Endodermal cell (in vitro differentiated cells): ENCODE measurements at regions not wholly inside any gene's neighbourhood (a gene's known extent, or its start where the extent isn't known, plus 50 kb on each side); places are given as distances from the start of the nearest gene placed in this dataset.

Experiments
- DNase-seq: peaks from one replicate; pipeline ENCODE4 v3.0.0-alpha.2; 2017
- H3K27ac ChIP-seq: 2 replicates; pipeline ENCODE4 v1.5.1; 2013; ENCODE audit warnings: mild to moderate bottlenecking, low read depth, low read length, moderate library complexity
- H3K27me3 ChIP-seq: 2 replicates; pipeline ENCODE4 v1.6.1; 2013; ENCODE audit warnings: mild to moderate bottlenecking, low read length, moderate library complexity; ENCODE audit not compliant: insufficient read depth, control insufficient read depth, poor library complexity, severe bottlenecking
- H3K36me3 ChIP-seq: 2 replicates; pipeline ENCODE4 v1.7.0; 2013; ENCODE audit warnings: mild to moderate bottlenecking, low read length, moderate library complexity; ENCODE audit not compliant: control insufficient read depth, insufficient read depth
- H3K4me1 ChIP-seq: one replicate; pipeline ENCODE4 v1.7.0; 2013; ENCODE audit warnings: low read length; ENCODE audit not compliant: control insufficient read depth, insufficient read depth
- H3K4me3 ChIP-seq: 2 replicates; pipeline ENCODE4 v1.5.1; 2013; ENCODE audit warnings: mild to moderate bottlenecking, low read length, moderate library complexity
- H3K9ac ChIP-seq: 2 replicates; pipeline ENCODE4 v1.6.1; 2013; ENCODE audit warnings: mild to moderate bottlenecking, low read length, moderate library complexity; ENCODE audit not compliant: poor library complexity, severe bottlenecking; ENCODE audit errors: extremely low read depth
- H3K9me3 ChIP-seq: 2 replicates; pipeline ENCODE4 v1.6.1; 2013; ENCODE audit warnings: mild to moderate bottlenecking, low read length, moderate library complexity; ENCODE audit not compliant: control insufficient read depth
- H3K27ac Mint-ChIP-seq: 2 replicates; pipeline ENCODE4 v1.8.0; 2020; ENCODE audit warnings: mixed read lengths
- H3K27me3 Mint-ChIP-seq: 2 replicates; pipeline ENCODE4 v1.8.0; 2021; ENCODE audit warnings: mild to moderate bottlenecking, mixed read lengths; ENCODE audit not compliant: insufficient read depth
- H3K36me3 Mint-ChIP-seq: 2 replicates; pipeline ENCODE4 v1.8.0; 2020; ENCODE audit warnings: low read depth, mixed read lengths
- H3K4me1 Mint-ChIP-seq: 2 replicates; pipeline ENCODE4 v1.8.0; 2020; ENCODE audit warnings: mixed read lengths
- H3K4me3 Mint-ChIP-seq: 2 replicates; pipeline ENCODE4 v1.8.0; 2020; ENCODE audit warnings: mild to moderate bottlenecking, moderate library complexity, mixed read lengths
- H3K9me3 Mint-ChIP-seq: 2 replicates; pipeline ENCODE4 v1.8.0; 2020; ENCODE audit warnings: mild to moderate bottlenecking, mixed read lengths
- CTCF ChIP-seq: fragments of 200-600 bp; sonication (generic); conservative IDR thresholded peaks from 2 replicates; pipeline ENCODE4 v1.5.0; 2021; ENCODE audit warnings: antibody characterized with exemption, mild to moderate bottlenecking
- whole genome bisulfite sequencing, 2 experiments: methylation state at CpG; one replicate each; pipeline versions ENCODE4 v1.1.5 to v1.1.7; 2013; ENCODE audit warnings: missing lambda C conversion rate in 2 of 2, mixed read lengths in 1 of 2; ENCODE audit not compliant: insufficient coverage in 1 of 2, insufficient read length in 1 of 2; 5-methylcytosine and 5-hydroxymethylcytosine counted together

GRCh38 chr6:81668615-81669047, 83.8 kb downstream of the TENT5A start:
- Mint-ChIP-seq H3K9me3 (no peaks in the 10 kb centered on the region), H3K27me3 (no peaks in the 10 kb centered on the region), H3K27ac (no peak overlapping the region), H3K4me3 (no peak overlapping the region), H3K4me1 (peaks cover 3% of the 10 kb centered on the region), H3K36me3 (no peaks in the 10 kb centered on the region)
- H3K9me3 ChIP-seq: no peaks in the 10 kb centered on the region
- TF ChIP-seq CTCF: no peak
- H3K27me3 ChIP-seq: no peaks in the 10 kb centered on the region
- H3K27ac ChIP-seq: no peak overlapping the region
- WGBS, 2 experiments: 89 to 100% methylated on average over 1 of the region's 1 CpG
- no peak for DNase-seq
- no peak overlapping the region for H3K9ac ChIP-seq
- H3K4me3 ChIP-seq: no peak overlapping the region
- H3K4me1 ChIP-seq: no peaks in the 10 kb centered on the region
- H3K36me3 ChIP-seq: no peaks in the 10 kb centered on the region

GRCh38 chr6:81666481-81666880, 86.0 kb downstream of the TENT5A start:
- no peaks in the 10 kb centered on the region for H3K36me3 Mint-ChIP-seq
- Histone ChIP-seq H3K9ac (no peak overlapping the region), H3K27me3 (no peaks in the 10 kb centered on the region), H3K4me1 (no peaks in the 10 kb centered on the region), H3K4me3 (no peak overlapping the region), H3K27ac (no peak overlapping the region), H3K9me3 (no peaks in the 10 kb centered on the region), H3K36me3 (no peaks in the 10 kb centered on the region)
- no peak overlapping the region for H3K27ac Mint-ChIP-seq
- no peak overlapping the region for H3K4me3 Mint-ChIP-seq
- no peak for TF ChIP-seq CTCF
- no peaks in the 10 kb centered on the region for H3K4me1 Mint-ChIP-seq
- 100% methylated on average over 1 of the region's 1 CpG for WGBS, 2 experiments
- no peak for DNase-seq
- no peaks in the 10 kb centered on the region for H3K27me3 Mint-ChIP-seq
- peaks cover 3% of the 10 kb centered on the region for H3K9me3 Mint-ChIP-seq

- no peak overlapping the region for H3K4me3 Mint-ChIP-seq
- H3K27ac Mint-ChIP-seq: no peak overlapping the region
- Histone ChIP-seq H3K4me1 (no peaks in the 10 kb centered on the region), H3K27ac (no peak overlapping the region), H3K27me3 (no peaks in the 10 kb centered on the region), H3K4me3 (no peak overlapping the region), H3K9me3 (no peaks in the 10 kb centered on the region), H3K9ac (no peak overlapping the region), H3K36me3 (no peaks in the 10 kb centered on the region)
- no peaks in the 10 kb centered on the region for H3K27me3 Mint-ChIP-seq
- no peaks in the 10 kb centered on the region for H3K9me3 Mint-ChIP-seq
- H3K4me1 Mint-ChIP-seq: no peaks in the 10 kb centered on the region
- no peaks in the 10 kb centered on the region for H3K36me3 Mint-ChIP-seq
- TF ChIP-seq CTCF: no peak
- no peak for DNase-seq
- 90 to 93% methylated on average over 3 to 4 of the region's 4 CpGs for WGBS, 2 experiments
Observed at GRCh38 chr6:81656231-81656630, 96.2 kb downstream of the TENT5A start.
